ENCODE measurements at regions not wholly inside any gene's neighbourhood (a gene's known extent, or its start where the extent isn't known, plus 50 kb on each side); places are given as distances from the start of the nearest gene placed in this dataset.

- DNase-seq (ENCODE audit: low spot score), result no peak
These were observed 205.9 kb upstream of the IL12B start for GRCh38 chr5:159536166-159536565.

- no peak for DNase-seq (ENCODE audit: low spot score)
These were observed 206.4 kb upstream of the IL12B start for GRCh38 chr5:159536646-159537045.

GRCh38 chr5:159539678-159540077 is 209.4 kb upstream of the IL12B start:
- DNase-seq (ENCODE audit: low spot score), result no peak

GRCh38 chr5:159543326-159543725 is 213.0 kb upstream of the IL12B start:
- DNase-seq (ENCODE audit: low spot score), result no peak

GRCh38 chr5:159545156-159545555 is 214.9 kb upstream of the IL12B start:
- DNase-seq (ENCODE audit: low spot score), result no peak

- no peak for DNase-seq (ENCODE audit: low spot score)
These were observed 217.3 kb upstream of the IL12B start for GRCh38 chr5:159547466-159548195.

GRCh38 chr5:159548517-159548916 is 218.2 kb upstream of the IL12B start:
- no peak for DNase-seq (ENCODE audit: low spot score)

GRCh38 chr5:159549046-159549445 is 218.8 kb upstream of the IL12B start:
- no peak for DNase-seq (ENCODE audit: low spot score)

GRCh38 chr5:159550951-159551350 is 220.7 kb upstream of the IL12B start:
- no peak for DNase-seq (ENCODE audit: low spot score)

GRCh38 chr5:159552751-159553150 is 222.5 kb upstream of the IL12B start:
- no peak for DNase-seq (ENCODE audit: low spot score)

- no peak for DNase-seq (ENCODE audit: low spot score)
These were observed 223.5 kb upstream of the IL12B start for GRCh38 chr5:159553792-159554191.

GRCh38 chr5:159555084-159555483 is 224.8 kb upstream of the IL12B start:
- DNase-seq (ENCODE audit: low spot score), result no peak

- no peak for DNase-seq (ENCODE audit: low spot score)
These were observed 229.1 kb upstream of the IL12B start for GRCh38 chr5:159559337-159559736.

GRCh38 chr5:159560088-159560487 is 229.8 kb upstream of the IL12B start:
- no peak for DNase-seq (ENCODE audit: low spot score)

GRCh38 chr5:159564031-159564430 is 233.7 kb upstream of the IL12B start:
- no peak for DNase-seq (ENCODE audit: low spot score)

GRCh38 chr5:159566832-159567231 is 236.5 kb upstream of the IL12B start:
- no peak for DNase-seq (ENCODE audit: low spot score)

- no peak for DNase-seq (ENCODE audit: low spot score)
These were observed 237.2 kb upstream of the IL12B start for GRCh38 chr5:159567461-159567860.

- no peak for DNase-seq (ENCODE audit: low spot score)
These were observed 241.4 kb upstream of the IL12B start for GRCh38 chr5:159571501-159572244.

- no peak for DNase-seq (ENCODE audit: low spot score)
These were observed 246.6 kb upstream of the IL12B start for GRCh38 chr5:159576902-159577301.

- no peak for DNase-seq (ENCODE audit: low spot score)
These were observed 251.4 kb upstream of the IL12B start for GRCh38 chr5:159581502-159582249.

GRCh38 chr5:159582756-159583541 is 252.7 kb upstream of the IL12B start:
- no peak for DNase-seq (ENCODE audit: low spot score)

GRCh38 chr5:159586921-159587320 is 256.6 kb upstream of the IL12B start:
- no peak for DNase-seq (ENCODE audit: low spot score)

Data from CD4-positive, alpha-beta T cell treated with Interleukin-6 at 100 ng/mL for 8 hours (primary cell).